Activated gamma-delta T cell treated with Interleukin-2 at 50 U/mL for 16 hours (primary cell): ENCODE measurements at regions not wholly inside any gene's neighbourhood (a gene's known extent, or its start where the extent isn't known, plus 50 kb on each side); places are given as distances from the start of the nearest gene placed in this dataset.

Source experiments
- DNase-seq: peaks from one replicate; pipeline ENCODE4 v3.0.0-alpha.2; 2020

- no peak for DNase-seq
Observed at GRCh38 chr7:12085516-12085915, 125.6 kb upstream of the TMEM106B start.

GRCh38 chr7:12089951-12090756, 120.9 kb upstream of the TMEM106B start:
- DNase-seq, result no peak

- no peak for DNase-seq
Observed at GRCh38 chr7:12090757-12091221, 120.3 kb upstream of the TMEM106B start.

DNA sequence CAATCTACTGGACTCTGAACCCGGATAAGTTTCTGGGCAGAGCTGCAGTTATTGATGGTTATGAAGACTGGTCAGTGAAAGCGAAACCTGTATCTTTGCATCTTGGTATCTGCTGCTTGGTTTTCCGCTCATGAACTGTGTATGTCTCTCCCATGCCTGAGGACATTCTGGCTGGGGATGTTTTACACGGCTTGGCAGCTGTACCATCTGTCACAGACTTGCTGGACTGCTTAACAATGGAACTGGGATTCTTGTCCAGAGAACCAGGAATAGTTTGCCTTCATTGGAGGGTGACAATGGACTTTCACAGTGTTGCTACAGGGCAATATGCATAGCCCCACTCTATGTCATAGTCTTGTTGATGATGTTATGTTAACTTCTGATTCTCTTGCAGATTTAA, 119.9 kb upstream of the TMEM106B start:
- DNase-seq, result no peak

- no peak for DNase-seq
Observed at GRCh38 chr7:12092499-12093130, 118.5 kb upstream of the TMEM106B start.

DNA sequence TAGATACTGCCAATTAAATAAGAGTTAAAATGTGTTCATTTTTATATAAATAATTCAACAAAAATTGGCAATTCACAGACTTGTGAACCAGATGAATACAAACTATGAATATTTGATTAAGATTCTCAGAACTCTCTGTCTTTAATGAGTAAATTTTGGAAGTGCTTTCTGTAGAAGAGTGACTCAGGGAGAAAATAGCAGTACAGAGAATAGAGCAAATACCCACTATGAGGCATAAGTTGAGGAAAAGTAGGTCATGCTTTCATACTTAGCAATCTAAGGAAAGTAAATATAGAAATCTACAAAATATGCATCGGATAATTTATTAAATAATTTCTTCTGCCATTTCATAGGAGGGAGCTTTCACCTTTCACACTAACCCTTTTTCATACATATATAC, 117.7 kb upstream of the TMEM106B start:
- no peak for DNase-seq

- no peak for DNase-seq
Observed at GRCh38 chr7:12094365-12094921, 116.7 kb upstream of the TMEM106B start.

- DNase-seq, result no peak
Observed at GRCh38 chr7:12102126-12102525, 109.0 kb upstream of the TMEM106B start.

GRCh38 chr7:12102527-12102926, 108.6 kb upstream of the TMEM106B start:
- DNase-seq, result no peak

DNA sequence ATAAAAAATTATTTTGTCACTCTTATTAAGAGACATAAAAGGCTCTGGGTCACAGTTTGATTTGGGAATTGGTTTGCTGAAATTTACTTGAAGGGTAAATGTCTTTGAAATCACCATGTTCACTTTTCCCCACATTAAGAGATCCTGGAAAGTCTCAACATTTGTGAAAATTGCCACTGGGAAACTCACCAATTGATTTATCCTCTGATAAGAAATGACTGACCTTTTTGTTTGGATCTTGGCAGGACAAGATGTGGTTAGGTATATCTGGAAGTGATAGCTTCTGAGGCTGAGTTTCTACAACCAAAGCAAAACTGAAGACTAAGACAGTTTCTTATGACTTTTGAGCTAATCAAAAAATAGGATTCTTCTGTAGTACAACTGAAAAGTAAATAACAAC, 107.1 kb upstream of the TMEM106B start:
- DNase-seq, result no peak

DNA sequence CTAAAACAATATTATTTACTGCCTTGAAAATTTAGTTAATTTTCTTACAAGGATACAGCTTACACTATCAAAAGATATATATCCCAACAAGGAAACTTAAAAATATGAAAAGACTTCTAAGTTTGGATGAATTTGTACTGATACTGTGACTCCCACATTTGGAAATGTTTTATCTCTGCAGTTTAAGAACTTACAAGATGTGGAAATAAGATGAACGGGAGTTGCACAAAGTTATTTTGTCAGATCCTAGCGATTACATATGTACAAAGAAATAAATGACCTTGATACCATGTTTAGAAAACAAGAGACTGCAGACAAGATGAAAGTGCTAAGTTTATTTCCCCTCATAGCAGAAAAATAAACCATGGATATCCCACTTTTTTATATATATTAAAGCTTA, 103.7 kb upstream of the TMEM106B start:
- no peak for DNase-seq

- DNase-seq, result no peak
Observed at GRCh38 chr7:12107841-12108254, 103.2 kb upstream of the TMEM106B start.

DNA sequence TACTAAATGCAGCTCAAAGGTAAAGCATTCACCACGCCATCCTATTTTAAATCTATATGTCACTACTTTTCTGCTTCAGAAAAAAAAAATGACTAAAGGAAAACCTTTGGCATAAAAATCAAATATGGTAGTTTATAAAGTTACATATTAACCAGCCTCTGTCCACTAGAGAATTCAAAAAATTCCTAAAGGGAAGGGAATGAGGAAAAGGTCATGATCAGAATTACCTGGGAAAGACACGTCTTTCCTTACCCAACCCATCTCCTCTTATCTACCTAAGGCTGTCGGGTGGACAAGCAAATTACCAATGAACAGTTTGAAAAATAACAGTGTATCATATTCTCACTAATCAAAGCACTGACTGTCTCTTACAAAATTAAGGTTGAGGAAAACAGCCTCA, 100.7 kb upstream of the TMEM106B start:
- no peak for DNase-seq

DNA sequence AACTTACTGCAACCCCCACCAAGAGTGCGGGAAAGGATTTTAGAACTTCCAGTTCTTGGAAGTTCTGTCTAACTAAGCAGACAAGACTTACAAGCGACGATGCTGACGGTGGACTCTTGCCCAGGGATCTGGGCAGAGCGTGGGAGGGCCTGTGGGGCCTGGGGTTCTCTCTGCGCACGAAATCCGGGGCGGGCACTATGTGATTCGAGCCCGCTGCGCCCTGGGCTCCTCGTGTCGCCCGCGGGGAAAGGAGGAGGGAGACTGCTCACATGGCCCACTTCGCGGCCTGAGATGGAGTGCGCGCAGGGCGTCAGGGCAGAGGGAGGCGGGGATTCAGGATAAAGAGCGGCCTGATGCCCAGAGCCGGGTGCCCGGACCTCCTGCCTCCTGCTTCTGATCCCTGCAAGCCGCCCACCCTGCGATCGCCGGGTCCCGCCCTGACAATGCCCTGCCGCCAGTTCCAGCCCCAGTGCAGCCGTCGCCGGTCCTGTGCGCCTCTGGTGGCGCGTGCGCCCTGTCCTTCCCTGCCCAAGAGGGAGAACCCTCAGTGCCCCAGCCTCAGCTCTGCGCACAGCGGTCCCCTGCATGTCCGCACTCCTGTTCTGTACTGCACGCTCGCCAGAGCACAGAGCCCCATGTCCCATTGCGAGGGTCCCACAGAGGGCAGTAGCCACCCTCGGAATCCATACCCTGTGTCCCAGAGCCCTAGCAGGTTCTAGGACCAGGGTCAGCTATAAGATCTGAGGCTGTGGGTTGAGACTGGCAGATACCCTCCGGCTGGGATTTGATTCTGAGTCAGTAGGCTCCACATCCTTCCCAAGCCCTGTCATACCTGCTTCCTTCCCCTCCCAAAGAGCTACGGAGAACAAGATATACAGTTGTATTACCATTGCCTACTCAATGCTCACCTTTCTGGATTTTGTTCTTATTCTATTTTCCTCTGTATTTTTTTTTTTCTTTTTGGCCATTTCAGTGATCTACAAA, 99.4 kb upstream of the TMEM106B start:
- DNase-seq, result peak; percentile 5

GRCh38 chr7:12117170-12117569, 93.9 kb upstream of the TMEM106B start:
- no peak for DNase-seq

GRCh38 chr7:12119620-12120303, 91.3 kb upstream of the TMEM106B start:
- no peak for DNase-seq

- DNase-seq, result no peak
Observed at GRCh38 chr7:12120632-12121031, 90.5 kb upstream of the TMEM106B start.

DNA sequence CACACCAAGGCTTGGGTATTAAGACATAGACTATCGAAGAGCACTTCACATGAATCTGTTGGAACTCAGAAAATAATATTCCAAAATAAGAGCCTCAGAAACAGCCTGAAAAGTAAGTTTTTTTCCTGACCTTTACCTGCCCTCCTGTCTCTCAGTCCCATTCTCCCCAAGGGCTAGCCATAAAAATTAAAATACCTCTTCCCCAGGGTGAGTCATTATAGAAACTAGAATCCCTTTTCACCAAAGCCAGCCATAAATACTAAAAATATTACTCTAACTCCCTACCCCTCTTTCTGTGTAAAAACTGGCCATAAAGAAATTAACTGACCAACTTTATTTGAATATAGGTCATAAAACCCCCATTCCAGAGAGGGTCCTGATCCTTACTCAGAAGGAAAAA, 87.9 kb upstream of the TMEM106B start:
- DNase-seq, result no peak

- no peak for DNase-seq
Observed at GRCh38 chr7:12124028-12124427, 87.1 kb upstream of the TMEM106B start.

GRCh38 chr7:12127455-12127854, 83.6 kb upstream of the TMEM106B start:
- DNase-seq, result no peak

DNA sequence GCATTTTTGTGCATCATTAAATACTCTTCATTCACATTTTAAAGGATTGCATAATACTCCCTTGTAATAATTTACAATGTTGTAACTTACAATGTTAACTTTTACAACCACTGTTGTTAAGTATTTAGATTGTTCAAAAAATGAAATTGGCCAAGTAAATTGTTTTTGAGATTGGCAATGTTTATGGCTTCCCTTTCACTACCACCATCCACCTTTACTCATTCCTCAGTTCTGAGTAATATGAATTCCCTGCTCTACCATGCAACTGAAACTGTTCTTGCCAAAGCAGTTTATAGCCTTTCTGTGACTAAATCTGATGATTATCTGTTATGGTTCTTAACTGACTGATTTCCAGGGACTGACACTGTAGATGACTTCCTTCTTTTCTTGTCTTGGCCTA, 80.5 kb upstream of the TMEM106B start:
- no peak for DNase-seq

GRCh38 chr7:12131122-12131521, 80.0 kb upstream of the TMEM106B start:
- DNase-seq, result no peak
